GM06990 (cell line): ENCODE measurements at regions not wholly inside any gene's neighbourhood (a gene's known extent, or its start where the extent isn't known, plus 50 kb on each side); places are given as distances from the start of the nearest gene placed in this dataset.

Source experiments
- DNase-seq: peaks from one replicate; pipeline ENCODE4 v3.0.0-alpha.2; 2011; ENCODE audit not compliant: insufficient read length; ENCODE audit errors: extremely low read depth
- H3K27me3 ChIP-seq: replicated peaks from 2 replicates; pipeline ENCODE4 v1.6.0; 2011; ENCODE audit warnings: low read length; ENCODE audit not compliant: control insufficient read depth, insufficient read depth
- H3K36me3 ChIP-seq: 2 replicates; pipeline ENCODE4 v1.5.1; 2011; ENCODE audit warnings: low read length; ENCODE audit not compliant: control insufficient read depth, insufficient read depth
- H3K4me3 ChIP-seq: replicated peaks from 2 replicates; pipeline ENCODE4 v1.5.1; 2011; ENCODE audit warnings: low read depth, mild to moderate bottlenecking, control low read depth, low read length
- CTCF ChIP-seq: IDR thresholded peaks from 2 replicates; pipeline ENCODE4 v1.5.1; 2011; ENCODE audit warnings: low read length, control low read depth, mild to moderate bottlenecking, inconsistent platforms; ENCODE audit not compliant: insufficient read depth, poor library complexity, severe bottlenecking

- Histone ChIP-seq H3K27me3 (no peaks in the 10 kb centered on the region), H3K4me3 (no peak overlapping the region), H3K36me3 (no peaks in the 10 kb centered on the region)
- TF ChIP-seq CTCF: no peak
- DNase-seq: no peak
Observed at GRCh38 chr6:119524410-119524809, 174.8 kb upstream of the MAN1A1 start.

- Histone ChIP-seq H3K36me3 (no peaks in the 10 kb centered on the region), H3K4me3 (no peak overlapping the region), H3K27me3 (no peaks in the 10 kb centered on the region)
- no peak for TF ChIP-seq CTCF
- no peak for DNase-seq
Observed at GRCh38 chr6:119523556-119523955, 174.0 kb upstream of the MAN1A1 start.

GRCh38 chr6:119521251-119521650 lies 171.7 kb upstream of the MAN1A1 start:
- TF ChIP-seq CTCF: no peak
- H3K27me3 ChIP-seq: no peaks in the 10 kb centered on the region
- no peaks in the 10 kb centered on the region for H3K36me3 ChIP-seq
- no peak overlapping the region for H3K4me3 ChIP-seq
- no peak for DNase-seq

- TF ChIP-seq CTCF: no peak
- no peak for DNase-seq
- H3K27me3 ChIP-seq: no peaks in the 10 kb centered on the region
- no peak overlapping the region for H3K4me3 ChIP-seq
- H3K36me3 ChIP-seq: no peaks in the 10 kb centered on the region
Observed at GRCh38 chr6:119517428-119517827, 167.9 kb upstream of the MAN1A1 start.

GRCh38 chr6:119514345-119514744 lies 164.8 kb upstream of the MAN1A1 start:
- no peaks in the 10 kb centered on the region for H3K27me3 ChIP-seq
- no peaks in the 10 kb centered on the region for H3K36me3 ChIP-seq
- DNase-seq: no peak
- no peak overlapping the region for H3K4me3 ChIP-seq
- no peak for TF ChIP-seq CTCF

GRCh38 chr6:119511024-119511423 lies 161.5 kb upstream of the MAN1A1 start:
- no peak for TF ChIP-seq CTCF
- no peak for DNase-seq
- H3K27me3 ChIP-seq: no peaks in the 10 kb centered on the region
- no peaks in the 10 kb centered on the region for H3K36me3 ChIP-seq
- H3K4me3 ChIP-seq: no peak overlapping the region
